SK-N-SH (cell line): ENCODE measurements at regions not wholly inside any gene's neighbourhood (a gene's known extent, or its start where the extent isn't known, plus 50 kb on each side); places are given as distances from the start of the nearest gene placed in this dataset.

Source experiments
- TEAD4 ChIP-seq: IDR thresholded peaks from 2 replicates; pipeline ENCODE4 v1.4.0; 2012; ENCODE audit warnings: mild to moderate bottlenecking, borderline replicate concordance; ENCODE audit not compliant: insufficient read depth
- TF ChIP-seq, protein P1 (sequence below): fragments of 200-600 bp; sonication (generic); IDR thresholded peaks from 2 replicates; pipeline ENCODE4 v1.6.1; 2017; ENCODE audit warnings: antibody characterized with exemption, mild to moderate bottlenecking, moderate library complexity

DNA sequence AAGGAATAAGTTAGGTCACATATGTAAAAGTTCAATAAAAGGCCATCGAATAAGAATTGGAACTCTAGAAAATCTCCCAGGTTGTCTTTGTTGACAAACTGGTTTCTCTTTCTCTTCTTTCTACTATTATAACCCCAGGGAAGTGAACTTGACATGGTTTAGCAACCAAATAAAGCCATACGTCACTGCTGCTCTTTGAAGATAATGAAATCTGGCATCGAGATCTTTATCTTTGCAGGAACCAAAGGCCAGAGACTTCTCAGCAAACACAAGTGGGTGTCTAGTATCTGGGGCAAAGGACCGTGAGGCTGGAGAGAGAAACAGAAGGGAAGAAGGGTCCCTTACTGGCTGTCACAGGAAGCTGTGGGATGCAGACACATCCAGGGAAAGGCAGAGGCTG lies 286.7 kb upstream of the CDYL start:
- TF ChIP-seq, protein P1, sequence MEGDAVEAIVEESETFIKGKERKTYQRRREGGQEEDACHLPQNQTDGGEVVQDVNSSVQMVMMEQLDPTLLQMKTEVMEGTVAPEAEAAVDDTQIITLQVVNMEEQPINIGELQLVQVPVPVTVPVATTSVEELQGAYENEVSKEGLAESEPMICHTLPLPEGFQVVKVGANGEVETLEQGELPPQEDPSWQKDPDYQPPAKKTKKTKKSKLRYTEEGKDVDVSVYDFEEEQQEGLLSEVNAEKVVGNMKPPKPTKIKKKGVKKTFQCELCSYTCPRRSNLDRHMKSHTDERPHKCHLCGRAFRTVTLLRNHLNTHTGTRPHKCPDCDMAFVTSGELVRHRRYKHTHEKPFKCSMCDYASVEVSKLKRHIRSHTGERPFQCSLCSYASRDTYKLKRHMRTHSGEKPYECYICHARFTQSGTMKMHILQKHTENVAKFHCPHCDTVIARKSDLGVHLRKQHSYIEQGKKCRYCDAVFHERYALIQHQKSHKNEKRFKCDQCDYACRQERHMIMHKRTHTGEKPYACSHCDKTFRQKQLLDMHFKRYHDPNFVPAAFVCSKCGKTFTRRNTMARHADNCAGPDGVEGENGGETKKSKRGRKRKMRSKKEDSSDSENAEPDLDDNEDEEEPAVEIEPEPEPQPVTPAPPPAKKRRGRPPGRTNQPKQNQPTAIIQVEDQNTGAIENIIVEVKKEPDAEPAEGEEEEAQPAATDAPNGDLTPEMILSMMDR = no peak
- TF ChIP-seq TEAD4 = no peak
